ENCODE measurements at regions not wholly inside any gene's neighbourhood (a gene's known extent, or its start where the extent isn't known, plus 50 kb on each side); places are given as distances from the start of the nearest gene placed in this dataset.

DNA sequence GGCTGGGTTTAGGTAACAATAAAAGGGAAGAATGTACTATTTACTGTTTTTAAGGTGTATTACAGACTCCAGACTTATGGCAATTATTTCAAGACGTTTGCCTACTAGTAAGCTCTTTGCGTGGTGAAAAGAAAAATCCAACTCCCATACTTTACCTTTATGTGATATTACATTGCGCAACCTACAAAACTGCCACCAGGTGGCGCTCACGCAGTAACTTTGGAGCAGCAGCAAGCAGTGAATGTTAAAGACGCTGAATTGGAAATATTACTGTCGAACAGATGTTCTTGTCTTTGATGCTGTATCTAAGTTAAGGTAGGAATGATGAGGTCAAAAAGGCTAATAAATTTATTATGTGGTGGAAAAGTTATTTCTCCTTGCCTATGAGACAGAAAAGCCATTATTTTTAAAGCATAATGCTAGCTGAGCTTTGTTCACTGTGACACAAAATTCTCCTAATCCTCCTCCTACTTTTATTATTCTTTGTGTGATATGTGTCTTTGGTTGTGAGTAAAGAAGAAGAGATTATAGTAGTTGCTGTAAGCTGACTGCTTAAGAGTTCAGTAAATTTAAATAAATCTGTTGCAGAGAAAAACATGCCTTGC lies 1099.8 kb upstream of the TENM3 start:
- Histone ChIP-seq H3K36me3 (no peaks in the 10 kb centered on the region), H3K4me3 (ENCODE audit: low read depth, low read length) (no peak overlapping the region), H3K4me1 (peaks cover 7% of the 10 kb centered on the region), H3K27me3 (no peaks in the 10 kb centered on the region), H3K9me3 (no peaks in the 10 kb centered on the region)
- peak; percentile 89 for TF ChIP-seq CTCF (IDR thresholded peaks at IDR 0.05; ENCODE audit: low read depth, low read length)
- peak; percentile 75 for DNase-seq

GRCh38 chr4:181146051-181146450 lies 1097.2 kb upstream of the TENM3 start:
- no peaks in the 10 kb centered on the region for H3K27me3 ChIP-seq
- TF ChIP-seq CTCF (IDR thresholded peaks at IDR 0.05; ENCODE audit: low read depth, low read length): no peak
- no peaks in the 10 kb centered on the region; the same call in none of the 2 replicates for H3K9me3 ChIP-seq
- H3K4me1 ChIP-seq: peaks cover 17% of the 10 kb centered on the region
- no peaks in the 10 kb centered on the region for H3K36me3 ChIP-seq
- DNase-seq: no peak
- H3K4me3 ChIP-seq (ENCODE audit: low read depth, low read length): no peak overlapping the region

GRCh38 chr4:181147416-181147951 lies 1095.7 kb upstream of the TENM3 start:
- DNase-seq: no peak
- Histone ChIP-seq H3K36me3 (no peaks in the 10 kb centered on the region), H3K27me3 (no peaks in the 10 kb centered on the region), H3K9me3 (no peaks in the 10 kb centered on the region; the same call in none of the 2 replicates), H3K4me1 (peaks cover 17% of the 10 kb centered on the region), H3K4me3 (ENCODE audit: low read depth, low read length) (no peak overlapping the region)
- no peak for TF ChIP-seq CTCF (IDR thresholded peaks at IDR 0.05; ENCODE audit: low read depth, low read length)

GRCh38 chr4:181148470-181148869 lies 1094.7 kb upstream of the TENM3 start:
- peaks cover 15% of the 10 kb centered on the region for H3K4me1 ChIP-seq
- no peaks in the 10 kb centered on the region; the same call in none of the 2 replicates for H3K9me3 ChIP-seq
- H3K4me3 ChIP-seq (ENCODE audit: low read depth, low read length): no peak overlapping the region
- no peaks in the 10 kb centered on the region for H3K36me3 ChIP-seq
- no peaks in the 10 kb centered on the region for H3K27me3 ChIP-seq
- peak; percentile 39 for DNase-seq
- TF ChIP-seq CTCF (IDR thresholded peaks at IDR 0.05; ENCODE audit: low read depth, low read length): no peak

GRCh38 chr4:181150191-181150590 lies 1093.0 kb upstream of the TENM3 start:
- no peak overlapping the region for H3K4me3 ChIP-seq (ENCODE audit: low read depth, low read length)
- peak; percentile 80 for DNase-seq
- no peaks in the 10 kb centered on the region for H3K36me3 ChIP-seq
- TF ChIP-seq CTCF (IDR thresholded peaks at IDR 0.05; ENCODE audit: low read depth, low read length): no peak
- no peaks in the 10 kb centered on the region; the same call in none of the 2 replicates for H3K9me3 ChIP-seq
- no peaks in the 10 kb centered on the region for H3K27me3 ChIP-seq
- peaks cover 10% of the 10 kb centered on the region for H3K4me1 ChIP-seq

DNA sequence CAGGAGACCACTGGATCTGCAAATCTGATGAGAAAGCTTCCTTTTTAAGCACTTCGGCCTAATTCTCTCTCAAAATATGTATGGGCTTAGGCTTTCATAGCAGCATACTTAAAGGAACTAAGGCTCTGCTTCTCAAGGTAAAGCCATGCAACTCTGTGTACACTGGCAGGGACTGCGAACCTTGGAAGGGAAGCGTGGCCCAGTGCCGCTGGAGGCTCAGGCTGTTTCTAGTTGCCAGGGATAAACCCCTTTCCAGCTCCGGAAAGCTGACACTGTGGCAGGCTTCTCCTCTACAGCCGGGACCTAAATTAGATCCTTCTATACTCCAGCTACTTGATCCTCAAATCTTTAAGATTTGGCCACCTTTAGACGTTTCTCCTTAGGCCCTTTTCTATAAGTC lies 1091.3 kb upstream of the TENM3 start:
- Histone ChIP-seq H3K36me3 (no peaks in the 10 kb centered on the region), H3K9me3 (no peaks in the 10 kb centered on the region; the same call in none of the 2 replicates), H3K4me1 (peaks cover 10% of the 10 kb centered on the region), H3K27me3 (no peaks in the 10 kb centered on the region), H3K4me3 (ENCODE audit: low read depth, low read length) (no peak overlapping the region)
- DNase-seq: no peak
- no peak for TF ChIP-seq CTCF (IDR thresholded peaks at IDR 0.05; ENCODE audit: low read depth, low read length)
